ENCODE measurements at regions not wholly inside any gene's neighbourhood (a gene's known extent, or its start where the extent isn't known, plus 50 kb on each side); places are given as distances from the start of the nearest gene placed in this dataset.

- TF ChIP-seq, protein P1, sequence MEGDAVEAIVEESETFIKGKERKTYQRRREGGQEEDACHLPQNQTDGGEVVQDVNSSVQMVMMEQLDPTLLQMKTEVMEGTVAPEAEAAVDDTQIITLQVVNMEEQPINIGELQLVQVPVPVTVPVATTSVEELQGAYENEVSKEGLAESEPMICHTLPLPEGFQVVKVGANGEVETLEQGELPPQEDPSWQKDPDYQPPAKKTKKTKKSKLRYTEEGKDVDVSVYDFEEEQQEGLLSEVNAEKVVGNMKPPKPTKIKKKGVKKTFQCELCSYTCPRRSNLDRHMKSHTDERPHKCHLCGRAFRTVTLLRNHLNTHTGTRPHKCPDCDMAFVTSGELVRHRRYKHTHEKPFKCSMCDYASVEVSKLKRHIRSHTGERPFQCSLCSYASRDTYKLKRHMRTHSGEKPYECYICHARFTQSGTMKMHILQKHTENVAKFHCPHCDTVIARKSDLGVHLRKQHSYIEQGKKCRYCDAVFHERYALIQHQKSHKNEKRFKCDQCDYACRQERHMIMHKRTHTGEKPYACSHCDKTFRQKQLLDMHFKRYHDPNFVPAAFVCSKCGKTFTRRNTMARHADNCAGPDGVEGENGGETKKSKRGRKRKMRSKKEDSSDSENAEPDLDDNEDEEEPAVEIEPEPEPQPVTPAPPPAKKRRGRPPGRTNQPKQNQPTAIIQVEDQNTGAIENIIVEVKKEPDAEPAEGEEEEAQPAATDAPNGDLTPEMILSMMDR (conservative IDR thresholded peaks at IDR 0.05; ENCODE audit: low read depth in 2 of 2), result no peak
- TF ChIP-seq EZH2 (IDR thresholded peaks at IDR 0.05; ENCODE audit: low read depth, unreplicated experiment) (no peak), ZNF331 (CRISPR knock-in tag; IDR thresholded peaks at IDR 0.05; ENCODE audit: low read depth) (no peak)
Observed at GRCh38 chr10:6881987-6882386, 301.9 kb upstream of the PRKCQ start (continued).

- H3K4me3 Mint-ChIP-seq, result no peak overlapping the region
- H3K27me3 ChIP-seq (ENCODE audit: insufficient read depth), result no peaks in the 10 kb centered on the region
- no peak overlapping the region for H3K27ac Mint-ChIP-seq
- H3K36me3 Mint-ChIP-seq (ENCODE audit: low read depth), result no peaks in the 10 kb centered on the region
- H3F3A ChIP-seq (replicated peaks; ENCODE audit: low read depth), result no peaks in the 10 kb centered on the region
- H3K4me2 ChIP-seq, result no peak overlapping the region
- H3K79me2 ChIP-seq (replicated peaks; ENCODE audit: insufficient read depth), result no peaks in the 10 kb centered on the region
- H2AFZ ChIP-seq, result peak overlapping the region; percentile 66
- H3K27me3 Mint-ChIP-seq (ENCODE audit: insufficient read depth, low read depth, poor library complexity), result no peaks in the 10 kb centered on the region
- DNase-seq (ENCODE audit: low spot score) (peak; percentile 55), ATAC-seq (peak; percentile 95)
- H3K4me1 ChIP-seq (ENCODE audit: insufficient read depth), result peaks cover 16% of the 10 kb centered on the region
- H4K20me1 ChIP-seq (replicated peaks; ENCODE audit: insufficient read depth), result no peaks in the 10 kb centered on the region
- no peak overlapping the region for H3K4me3 ChIP-seq
- no peaks in the 10 kb centered on the region for H3K9me3 Mint-ChIP-seq
- TF ChIP-seq, protein P1 (conservative IDR thresholded peaks at IDR 0.05; ENCODE audit: low read depth in 2 of 2), result peak in 1 of 2 experiments; percentile 68; a peak in 2 of 4 replicates
- TF ChIP-seq NANOG (IDR thresholded peaks at IDR 0.05; ENCODE audit: borderline replicate concordance), result no peak
- no peaks in the 10 kb centered on the region for H3K36me3 ChIP-seq (ENCODE audit: insufficient read depth)
- peaks cover 23% of the 10 kb centered on the region for H3K4me1 Mint-ChIP-seq
- no peak overlapping the region for H3K27ac ChIP-seq (ENCODE audit: low read depth)
- no peaks in the 10 kb centered on the region for H3K9me2 ChIP-seq (ENCODE audit: insufficient read depth)
Observed at GRCh38 chr10:6877722-6878392, 297.8 kb upstream of the PRKCQ start.

DNA sequence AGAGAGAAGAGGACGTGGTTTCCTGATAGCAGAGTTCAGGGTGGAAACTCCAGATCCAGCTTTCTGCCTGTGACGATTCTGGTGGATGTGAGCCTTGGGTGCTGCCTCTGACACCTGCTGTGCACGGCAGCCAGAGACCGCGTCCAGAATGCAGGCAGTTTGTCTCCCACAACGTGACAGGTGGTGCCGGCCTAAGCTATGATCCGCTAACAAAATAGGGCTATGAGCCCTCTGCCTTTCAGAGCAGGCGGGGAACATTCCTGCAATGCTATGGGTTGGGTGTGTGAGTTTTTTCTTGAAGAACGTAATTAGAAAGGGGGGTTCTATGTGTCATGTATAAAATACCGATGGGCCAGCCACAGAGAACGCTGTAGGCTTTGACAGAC lies 297.3 kb upstream of the PRKCQ start:
- H4K20me1 ChIP-seq (replicated peaks; ENCODE audit: insufficient read depth), result no peaks in the 10 kb centered on the region
- Mint-ChIP-seq H3K9me3 (no peaks in the 10 kb centered on the region), H3K27ac (no peak overlapping the region), H3K27me3 (ENCODE audit: insufficient read depth, low read depth, poor library complexity) (no peaks in the 10 kb centered on the region), H3K4me3 (no peak overlapping the region), H3K36me3 (ENCODE audit: low read depth) (no peaks in the 10 kb centered on the region), H3K4me1 (peaks cover 23% of the 10 kb centered on the region)
- no peaks in the 10 kb centered on the region for H3K27me3 ChIP-seq (ENCODE audit: insufficient read depth)
- H3K79me2 ChIP-seq (replicated peaks; ENCODE audit: insufficient read depth), result no peaks in the 10 kb centered on the region
- no peaks in the 10 kb centered on the region for H3K36me3 ChIP-seq (ENCODE audit: insufficient read depth)
- peaks cover 16% of the 10 kb centered on the region for H3K4me1 ChIP-seq (ENCODE audit: insufficient read depth)
- H2AFZ ChIP-seq, result peak overlapping the region; percentile 66; the same call in 1 of the 2 replicates
- no peak overlapping the region for H3K4me3 ChIP-seq
- H3K9me2 ChIP-seq (ENCODE audit: insufficient read depth), result no peaks in the 10 kb centered on the region
- H3K27ac ChIP-seq (ENCODE audit: low read depth), result no peak overlapping the region
- DNase-seq (ENCODE audit: low spot score), result no peak
- ATAC-seq, result peak; percentile 40
- H3F3A ChIP-seq (replicated peaks; ENCODE audit: low read depth), result no peaks in the 10 kb centered on the region
- no peak overlapping the region for H3K4me2 ChIP-seq
- TF ChIP-seq ZNF462 (CRISPR knock-in tag; IDR thresholded peaks at IDR 0.05) (no peak), POLR2AphosphoS5 (IDR thresholded peaks at IDR 0.05; ENCODE audit: low read depth) (no peak), EZH2phosphoT487 (IDR thresholded peaks at IDR 0.05; ENCODE audit: unreplicated experiment) (no peak), ZNF114 (CRISPR knock-in tag; IDR thresholded peaks at IDR 0.05) (no peak), NANOG (IDR thresholded peaks at IDR 0.05; ENCODE audit: borderline replicate concordance) (no peak)
